K562 (cell line): ENCODE measurements at regions not wholly inside any gene's neighbourhood (a gene's known extent, or its start where the extent isn't known, plus 50 kb on each side); places are given as distances from the start of the nearest gene placed in this dataset.

ENCODE experiments used
- CAMTA2 ChIP-seq: fragments of 250-450 bp; sonication (Bioruptor Pico); conservative IDR thresholded peaks from 2 replicates; pipeline ENCODE4 v1.5.1; 2022
- CLOCK ChIP-seq: fragments of 250-450 bp; sonication (Bioruptor Pico); IDR thresholded peaks from 2 replicates; pipeline ENCODE4 v1.4.0; 2020; ENCODE audit warnings: mild to moderate bottlenecking, moderate library complexity, borderline replicate concordance
- ELF1 ChIP-seq: fragments of 200-800 bp; sonication (Bioruptor generic); IDR thresholded peaks from 2 replicates; pipeline ENCODE4 v1.6.1; 2016; ENCODE audit warnings: missing genetic modification characterization, missing compliant biosample characterization
- GABPB2 ChIP-seq: fragments of 250-450 bp; sonication (Bioruptor Pico); conservative IDR thresholded peaks from 2 replicates; pipeline ENCODE4 v1.5.1; 2021; ENCODE audit warnings: mild to moderate bottlenecking
- HCFC1 ChIP-seq: IDR thresholded peaks from 2 replicates; pipeline ENCODE4 v1.6.1; 2012; ENCODE audit warnings: low read depth, low read length, improper control_type of control experiment
- HDAC1 ChIP-seq, 2 experiments: fragments of 450-650 bp; IDR thresholded peaks; 2 replicates each; pipeline ENCODE4 v1.6.1; 2016 to 2017; ENCODE audit warnings: inconsistent platforms in 1 of 2, mild to moderate bottlenecking in 1 of 2, moderate library complexity in 1 of 2
- HDAC6 ChIP-seq: IDR thresholded peaks from 2 replicates; pipeline ENCODE4 v1.6.1; 2012; ENCODE audit warnings: low read depth, mild to moderate bottlenecking, control low read depth, inconsistent platforms, low read length, moderate library complexity
- PTRF ChIP-seq: fragments of 450-650 bp; IDR thresholded peaks from 2 replicates; pipeline ENCODE4 v1.6.1; 2016; ENCODE audit warnings: mild to moderate bottlenecking, missing genetic modification characterization, missing compliant biosample characterization
- RBM34 ChIP-seq: fragments of 200-400 bp; formaldehyde crosslinking; IDR thresholded peaks from 2 replicates; pipeline ENCODE4 v1.6.1; 2018; ENCODE audit warnings: low read length, borderline replicate concordance; ENCODE audit not compliant: insufficient read depth
- ZBTB8A ChIP-seq: fragments of 450-650 bp; IDR thresholded peaks from 2 replicates; pipeline ENCODE4 v1.6.1; 2018; ENCODE audit warnings: mild to moderate bottlenecking, moderate library complexity; ENCODE audit not compliant: partially characterized antibody
- ZNF165 ChIP-seq: fragments of 250-450 bp; sonication (Bioruptor Pico); IDR thresholded peaks from 2 replicates; pipeline ENCODE4 v1.4.0; 2020; ENCODE audit warnings: borderline replicate concordance
- ZNF609 ChIP-seq: sonication (generic); formaldehyde crosslinking; IDR thresholded peaks from 2 replicates; pipeline ENCODE4 v1.8.1; 2023; ENCODE audit warnings: missing genetic modification reagents, mild to moderate bottlenecking, borderline replicate concordance

GRCh38 chr1:222464841-222465210, 83.1 kb downstream of the HHIPL2 start (continued):
- TF ChIP-seq ZNF609 (CRISPR knock-in tag) (no peak), ZBTB8A (peak; percentile 72), CAMTA2 (CRISPR knock-in tag) (no peak), RBM34 (no peak), HDAC6 (no peak), GABPB2 (CRISPR knock-in tag) (no peak), ZNF165 (CRISPR knock-in tag) (no peak), HDAC1 (IDR thresholded peaks at IDR 0.05) (peak in 1 of 2 experiments; percentile 97; a peak in 2 of 4 replicates), ELF1 (tag) (no peak), HCFC1 (no peak), CLOCK (no peak), PTRF (tag) (peak; percentile 7; the same call in 1 of the 2 replicates)
